ENCODE measurements at regions not wholly inside any gene's neighbourhood (a gene's known extent, or its start where the extent isn't known, plus 50 kb on each side); places are given as distances from the start of the nearest gene placed in this dataset.
"Not testable (repeated sequence)": the region's sequence is repeated elsewhere in the genome, so short reads cannot be mapped to it uniquely, and the experiment has no call there.

DNA sequence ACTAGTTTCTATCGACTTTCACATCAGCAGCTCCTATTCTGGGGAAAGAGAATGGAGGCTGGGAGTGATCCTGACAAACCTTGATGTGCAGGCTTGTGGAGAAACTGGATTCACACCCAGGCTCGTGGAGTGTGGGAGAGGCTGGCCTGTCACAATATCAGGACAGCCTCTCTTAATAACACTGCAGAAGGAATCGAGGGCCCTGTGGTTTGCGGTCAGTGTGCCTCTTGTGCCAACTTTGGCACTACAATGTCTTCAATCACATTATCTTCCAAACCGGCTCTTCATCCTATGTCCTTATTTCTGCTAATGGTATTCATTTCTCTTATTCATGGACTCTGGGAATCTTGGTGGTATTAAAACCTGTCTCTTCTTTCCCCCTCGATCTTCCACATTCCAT, 92.7 kb downstream of the PRL start:
- TF ChIP-seq POLR2AphosphoS5 (IDR thresholded peaks at IDR 0.05): no peak
- Histone ChIP-seq H3K9me3 (no peaks in the 10 kb centered on the region), H3K36me3 (no peaks in the 10 kb centered on the region), H3K4me3 (no peak overlapping the region), H3K4me1 (no peaks in the 10 kb centered on the region), H3K27me3 (no peaks in the 10 kb centered on the region), H3K27ac (no peak overlapping the region)
- no peak for DNase-seq (ENCODE audit: low spot score in 2 of 2)
- 85% methylated on average over 6 of the region's 6 CpGs for WGBS

GRCh38 chr6:22205266-22205665, 91.6 kb downstream of the PRL start:
- no peak overlapping the region for H3K27ac ChIP-seq
- TF ChIP-seq, protein P1, sequence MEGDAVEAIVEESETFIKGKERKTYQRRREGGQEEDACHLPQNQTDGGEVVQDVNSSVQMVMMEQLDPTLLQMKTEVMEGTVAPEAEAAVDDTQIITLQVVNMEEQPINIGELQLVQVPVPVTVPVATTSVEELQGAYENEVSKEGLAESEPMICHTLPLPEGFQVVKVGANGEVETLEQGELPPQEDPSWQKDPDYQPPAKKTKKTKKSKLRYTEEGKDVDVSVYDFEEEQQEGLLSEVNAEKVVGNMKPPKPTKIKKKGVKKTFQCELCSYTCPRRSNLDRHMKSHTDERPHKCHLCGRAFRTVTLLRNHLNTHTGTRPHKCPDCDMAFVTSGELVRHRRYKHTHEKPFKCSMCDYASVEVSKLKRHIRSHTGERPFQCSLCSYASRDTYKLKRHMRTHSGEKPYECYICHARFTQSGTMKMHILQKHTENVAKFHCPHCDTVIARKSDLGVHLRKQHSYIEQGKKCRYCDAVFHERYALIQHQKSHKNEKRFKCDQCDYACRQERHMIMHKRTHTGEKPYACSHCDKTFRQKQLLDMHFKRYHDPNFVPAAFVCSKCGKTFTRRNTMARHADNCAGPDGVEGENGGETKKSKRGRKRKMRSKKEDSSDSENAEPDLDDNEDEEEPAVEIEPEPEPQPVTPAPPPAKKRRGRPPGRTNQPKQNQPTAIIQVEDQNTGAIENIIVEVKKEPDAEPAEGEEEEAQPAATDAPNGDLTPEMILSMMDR (IDR thresholded peaks at IDR 0.05): no peak
- TF ChIP-seq POLR2A (IDR thresholded peaks at IDR 0.05) (no peak), POLR2AphosphoS5 (IDR thresholded peaks at IDR 0.05) (no peak), EP300 (IDR thresholded peaks at IDR 0.05) (no peak)
- no peak for DNase-seq (ENCODE audit: low spot score in 2 of 2)
- H3K27me3 ChIP-seq: no peaks in the 10 kb centered on the region
- 97% methylated on average over 1 of the region's 1 CpG for WGBS
- no peaks in the 10 kb centered on the region for H3K4me1 ChIP-seq
- no peak overlapping the region for H3K4me3 ChIP-seq
- H3K36me3 ChIP-seq: no peaks in the 10 kb centered on the region
- no peaks in the 10 kb centered on the region for H3K9me3 ChIP-seq

- H3K9me3 ChIP-seq: no peaks in the 10 kb centered on the region
- H3K27ac ChIP-seq: no peak overlapping the region
- H3K4me1 ChIP-seq: no peaks in the 10 kb centered on the region
- H3K4me3 ChIP-seq: no peak overlapping the region
- H3K36me3 ChIP-seq: no peaks in the 10 kb centered on the region
- 88% methylated on average over 5 of the region's 5 CpGs for WGBS
- no peak for DNase-seq (ENCODE audit: low spot score in 2 of 2)
- H3K27me3 ChIP-seq: no peaks in the 10 kb centered on the region
- TF ChIP-seq POLR2AphosphoS5 (IDR thresholded peaks at IDR 0.05): no peak
- TF ChIP-seq POLR2A (IDR thresholded peaks at IDR 0.05): no peak
- TF ChIP-seq, protein P1 (IDR thresholded peaks at IDR 0.05): no peak
- TF ChIP-seq EP300 (IDR thresholded peaks at IDR 0.05): no peak
These were observed 90.7 kb downstream of the PRL start for GRCh38 chr6:22206106-22206505.

- WGBS: 83% methylated on average over 1 of the region's 1 CpG
- no peak for DNase-seq (ENCODE audit: low spot score in 2 of 2)
- H3K27ac ChIP-seq: no peak overlapping the region
- TF ChIP-seq POLR2A (IDR thresholded peaks at IDR 0.05) (no peak), POLR2AphosphoS5 (IDR thresholded peaks at IDR 0.05) (no peak), EP300 (IDR thresholded peaks at IDR 0.05) (no peak)
- TF ChIP-seq, protein P1 (IDR thresholded peaks at IDR 0.05): no peak
- no peaks in the 10 kb centered on the region for H3K27me3 ChIP-seq
- H3K4me1 ChIP-seq: no peaks in the 10 kb centered on the region
- H3K4me3 ChIP-seq: no peak overlapping the region
- H3K9me3 ChIP-seq: no peaks in the 10 kb centered on the region
- no peaks in the 10 kb centered on the region for H3K36me3 ChIP-seq
These were observed 88.8 kb downstream of the PRL start for GRCh38 chr6:22208026-22208425.

- WGBS: 81% methylated on average over 4 of the region's 5 CpGs
- Histone ChIP-seq H3K4me1 (no peaks in the 10 kb centered on the region), H3K27me3 (no peaks in the 10 kb centered on the region), H3K36me3 (no peaks in the 10 kb centered on the region), H3K9me3 (no peaks in the 10 kb centered on the region), H3K4me3 (no peak overlapping the region), H3K27ac (no peak overlapping the region)
- no peak for DNase-seq (ENCODE audit: low spot score in 2 of 2)
- TF ChIP-seq EP300 (IDR thresholded peaks at IDR 0.05): no peak
- TF ChIP-seq, protein P1 (IDR thresholded peaks at IDR 0.05): no peak
- no peak for TF ChIP-seq POLR2AphosphoS5 (IDR thresholded peaks at IDR 0.05)
- no peak for TF ChIP-seq POLR2A (IDR thresholded peaks at IDR 0.05)
These were observed 82.5 kb downstream of the PRL start for GRCh38 chr6:22214314-22214713.

GRCh38 chr6:22215474-22215873, 81.4 kb downstream of the PRL start:
- not testable (repeated sequence) for H3K36me3 ChIP-seq; H3K4me3 ChIP-seq; H3K4me1 ChIP-seq; H3K27me3 ChIP-seq; H3K9me3 ChIP-seq; H3K27ac ChIP-seq; DNase-seq (ENCODE audit: low spot score in 2 of 2)
- 79% methylated on average over 3 of the region's 3 CpGs for WGBS

Data from suprapubic skin (tissue), 4 donors.